ENCODE measurements at regions not wholly inside any gene's neighbourhood (a gene's known extent, or its start where the extent isn't known, plus 50 kb on each side); places are given as distances from the start of the nearest gene placed in this dataset.

- H3K9ac ChIP-seq (ENCODE audit: low read depth, low read length) = no peak overlapping the region
- H3K4me2 ChIP-seq (ENCODE audit: insufficient read depth, low read length) = no peak overlapping the region
- no peaks in the 10 kb centered on the region for H3K9me3 ChIP-seq (ENCODE audit: insufficient read depth, low read length, severe bottlenecking)
- no peak overlapping the region for H3K27ac ChIP-seq (ENCODE audit: low read length)
- DNase-seq = no peak
- no peaks in the 10 kb centered on the region for H4K20me1 ChIP-seq (ENCODE audit: insufficient read depth, low read length)
- H3K4me1 ChIP-seq (ENCODE audit: insufficient read depth, low read length) = no peaks in the 10 kb centered on the region
- TF ChIP-seq CTCF (IDR thresholded peaks at IDR 0.05; ENCODE audit: borderline replicate concordance, extremely low read depth, low read length, poor library complexity, severe bottlenecking) (no peak), EZH2 (IDR thresholded peaks at IDR 0.05; ENCODE audit: borderline replicate concordance, low read depth, low read length, severe bottlenecking) (no peak)
- no peaks in the 10 kb centered on the region for H3K36me3 ChIP-seq (ENCODE audit: insufficient read depth, low read length)
- H2AFZ ChIP-seq (ENCODE audit: low read depth, low read length) = no peak overlapping the region
- no peaks in the 10 kb centered on the region for H3K79me2 ChIP-seq (ENCODE audit: insufficient read depth, low read length)
- H3K4me3 ChIP-seq (ENCODE audit: low read depth in 1 of 2, low read length in 2 of 2) = no peak overlapping the region
- no peaks in the 10 kb centered on the region for H3K27me3 ChIP-seq (ENCODE audit: insufficient read depth, low read length, poor library complexity)
- peak; percentile 48; the same call in 2 of the 3 replicates for ATAC-seq (ENCODE audit: insufficient read depth, low read depth)
These were observed 977.6 kb downstream of the IGSF11 start for GRCh38 chr3:118057086-118057485.

- H3K27ac ChIP-seq (ENCODE audit: low read length) = no peak overlapping the region
- no peaks in the 10 kb centered on the region for H3K27me3 ChIP-seq (ENCODE audit: insufficient read depth, low read length, poor library complexity)
- H3K9ac ChIP-seq (ENCODE audit: low read depth, low read length) = no peak overlapping the region
- ATAC-seq (ENCODE audit: insufficient read depth, low read depth) = no peak
- no peaks in the 10 kb centered on the region for H3K79me2 ChIP-seq (ENCODE audit: insufficient read depth, low read length)
- H3K9me3 ChIP-seq (ENCODE audit: insufficient read depth, low read length, severe bottlenecking) = no peaks in the 10 kb centered on the region
- H3K4me3 ChIP-seq (ENCODE audit: low read depth in 1 of 2, low read length in 2 of 2) = no peak overlapping the region
- TF ChIP-seq EZH2 (IDR thresholded peaks at IDR 0.05; ENCODE audit: borderline replicate concordance, low read depth, low read length, severe bottlenecking) (no peak), CTCF (IDR thresholded peaks at IDR 0.05; ENCODE audit: borderline replicate concordance, extremely low read depth, low read length, poor library complexity, severe bottlenecking) (no peak)
- no peaks in the 10 kb centered on the region for H3K36me3 ChIP-seq (ENCODE audit: insufficient read depth, low read length)
- no peak overlapping the region for H3K4me2 ChIP-seq (ENCODE audit: insufficient read depth, low read length)
- H2AFZ ChIP-seq (ENCODE audit: low read depth, low read length) = no peak overlapping the region
- no peaks in the 10 kb centered on the region for H4K20me1 ChIP-seq (ENCODE audit: insufficient read depth, low read length)
- no peaks in the 10 kb centered on the region for H3K4me1 ChIP-seq (ENCODE audit: insufficient read depth, low read length)
- no peak for DNase-seq
These were observed 975.5 kb downstream of the IGSF11 start for GRCh38 chr3:118059096-118059495.

GRCh38 chr3:118067439-118067838 lies 967.2 kb downstream of the IGSF11 start:
- Histone ChIP-seq H3K27ac (ENCODE audit: low read length) (no peak overlapping the region), H3K27me3 (ENCODE audit: insufficient read depth, low read length, poor library complexity) (no peaks in the 10 kb centered on the region), H3K36me3 (ENCODE audit: insufficient read depth, low read length) (no peaks in the 10 kb centered on the region), H2AFZ (ENCODE audit: low read depth, low read length) (no peak overlapping the region), H3K9me3 (ENCODE audit: insufficient read depth, low read length, severe bottlenecking) (no peaks in the 10 kb centered on the region), H3K79me2 (ENCODE audit: insufficient read depth, low read length) (no peaks in the 10 kb centered on the region), H4K20me1 (ENCODE audit: insufficient read depth, low read length) (no peaks in the 10 kb centered on the region), H3K4me1 (ENCODE audit: insufficient read depth, low read length) (0 out of 2 replicates have a peak, but pooled peaks cover 2% of the 10 kb centered on the region), H3K4me2 (ENCODE audit: insufficient read depth, low read length) (no peak overlapping the region), H3K4me3 (ENCODE audit: low read depth in 1 of 2, low read length in 2 of 2) (no peak overlapping the region), H3K9ac (ENCODE audit: low read depth, low read length) (no peak overlapping the region)
- DNase-seq (no peak), ATAC-seq (ENCODE audit: insufficient read depth, low read depth) (0 out of 3 replicates have a peak, but pooled peaks have one; percentile 35)
- TF ChIP-seq EZH2 (IDR thresholded peaks at IDR 0.05; ENCODE audit: borderline replicate concordance, low read depth, low read length, severe bottlenecking) (no peak), CTCF (IDR thresholded peaks at IDR 0.05; ENCODE audit: borderline replicate concordance, extremely low read depth, low read length, poor library complexity, severe bottlenecking) (no peak)

GRCh38 chr3:118075873-118076272 lies 958.8 kb downstream of the IGSF11 start:
- H4K20me1 ChIP-seq (ENCODE audit: insufficient read depth, low read length) = no peaks in the 10 kb centered on the region
- no peak overlapping the region for H3K9ac ChIP-seq (ENCODE audit: low read depth, low read length)
- no peaks in the 10 kb centered on the region for H3K27me3 ChIP-seq (ENCODE audit: insufficient read depth, low read length, poor library complexity)
- H3K36me3 ChIP-seq (ENCODE audit: insufficient read depth, low read length) = no peaks in the 10 kb centered on the region
- no peaks in the 10 kb centered on the region for H3K79me2 ChIP-seq (ENCODE audit: insufficient read depth, low read length)
- no peak for ATAC-seq (ENCODE audit: insufficient read depth, low read depth)
- H3K9me3 ChIP-seq (ENCODE audit: insufficient read depth, low read length, severe bottlenecking) = peaks cover 16% of the 10 kb centered on the region
- peaks cover 2% of the 10 kb centered on the region for H3K4me1 ChIP-seq (ENCODE audit: insufficient read depth, low read length)
- no peak overlapping the region for H3K27ac ChIP-seq (ENCODE audit: low read length)
- no peak for TF ChIP-seq EZH2 (IDR thresholded peaks at IDR 0.05; ENCODE audit: borderline replicate concordance, low read depth, low read length, severe bottlenecking)
- TF ChIP-seq CTCF (IDR thresholded peaks at IDR 0.05; ENCODE audit: borderline replicate concordance, extremely low read depth, low read length, poor library complexity, severe bottlenecking) = no peak
- DNase-seq = no peak
- no peak overlapping the region for H2AFZ ChIP-seq (ENCODE audit: low read depth, low read length)
- no peak overlapping the region for H3K4me2 ChIP-seq (ENCODE audit: insufficient read depth, low read length)
- H3K4me3 ChIP-seq (ENCODE audit: low read depth in 1 of 2, low read length in 2 of 2) = no peak overlapping the region
